GM23338 (cell line): ENCODE measurements at regions not wholly inside any gene's neighbourhood (a gene's known extent, or its start where the extent isn't known, plus 50 kb on each side); places are given as distances from the start of the nearest gene placed in this dataset.

Experiments
- CREB1 ChIP-seq: fragments of 250-450 bp; sonication (Bioruptor Pico); IDR thresholded peaks from 2 replicates; pipeline ENCODE4 v1.5.0; 2020; ENCODE audit warnings: low read depth, mild to moderate bottlenecking, moderate library complexity
- CTCF ChIP-seq, 2 experiments: fragments of 200-600 bp in 1 of 2; sonication (generic) in 1 of 2; conservative IDR thresholded peaks; 2 replicates each; pipeline versions ENCODE4 v1.5.1 to v1.6.1; 2016 to 2017; ENCODE audit warnings: antibody characterized with exemption in 2 of 2, low read depth in 2 of 2, mild to moderate bottlenecking in 2 of 2, moderate library complexity in 1 of 2
- ETS1 ChIP-seq: IDR thresholded peaks from 2 replicates; pipeline ENCODE4 v1.6.1; 2016; ENCODE audit warnings: antibody characterized with exemption
- EZH2 ChIP-seq: fragments of 200-600 bp; sonication (generic); IDR thresholded peaks from one replicate; pipeline ENCODE4 v1.8.0; 2017; ENCODE audit warnings: antibody characterized with exemption, mild to moderate bottlenecking, low read depth; ENCODE audit not compliant: unreplicated experiment
- EZH2phosphoT487 ChIP-seq: fragments of 200-600 bp; sonication (generic); IDR thresholded peaks from one replicate; pipeline ENCODE4 v1.8.1; 2018; ENCODE audit warnings: antibody characterized with exemption; ENCODE audit not compliant: unreplicated experiment
- JUNB ChIP-seq: IDR thresholded peaks from one replicate; pipeline ENCODE4 v1.6.1; 2016; ENCODE audit warnings: antibody characterized with exemption; ENCODE audit not compliant: unreplicated experiment
- NANOG ChIP-seq: IDR thresholded peaks from 2 replicates; pipeline ENCODE4 v1.6.1; 2016; ENCODE audit warnings: antibody characterized with exemption, borderline replicate concordance
- POLR2AphosphoS5 ChIP-seq: IDR thresholded peaks from 2 replicates; pipeline ENCODE4 v1.6.1; 2016; ENCODE audit warnings: antibody characterized with exemption, low read depth
- REST ChIP-seq: IDR thresholded peaks from one replicate; pipeline ENCODE4 v1.6.1; 2018; ENCODE audit warnings: antibody characterized with exemption; ENCODE audit not compliant: unreplicated experiment
- STAT1 ChIP-seq: IDR thresholded peaks from one replicate; pipeline ENCODE4 v1.6.1; 2016; ENCODE audit warnings: antibody characterized with exemption; ENCODE audit not compliant: unreplicated experiment
- ZNF114 ChIP-seq: fragments of 250-450 bp; sonication (Bioruptor Pico); IDR thresholded peaks from 2 replicates; pipeline ENCODE4 v1.5.0; 2020; ENCODE audit warnings: mild to moderate bottlenecking, moderate library complexity
- ZNF331 ChIP-seq: fragments of 250-450 bp; sonication (Bioruptor Pico); IDR thresholded peaks from 2 replicates; pipeline ENCODE4 v1.5.0; 2020; ENCODE audit warnings: low read depth, mild to moderate bottlenecking, moderate library complexity
- ZNF462 ChIP-seq: fragments of 250-450 bp; sonication (Bioruptor Pico); IDR thresholded peaks from 2 replicates; pipeline ENCODE4 v1.5.0; 2020; ENCODE audit warnings: mild to moderate bottlenecking, moderate library complexity

GRCh38 chr6:2542858-2543218 is 207.9 kb downstream of the MYLK4 start:
- TF ChIP-seq CTCF (conservative IDR thresholded peaks at IDR 0.05; ENCODE audit: low read depth in 2 of 2) = no peak
- TF ChIP-seq REST = no peak
- no peak for TF ChIP-seq POLR2AphosphoS5
- no peak for TF ChIP-seq EZH2
- no peak for TF ChIP-seq JUNB
- TF ChIP-seq ZNF331 (CRISPR knock-in tag) = no peak
- no peak for TF ChIP-seq EZH2phosphoT487
- no peak for TF ChIP-seq CREB1 (CRISPR knock-in tag)
- TF ChIP-seq NANOG = no peak
- TF ChIP-seq ETS1 = no peak
- no peak for TF ChIP-seq STAT1
- no peak for TF ChIP-seq ZNF114
- TF ChIP-seq ZNF462 = no peak
